Right atrium auricular region (tissue), 2 donors: ENCODE measurements at regions not wholly inside any gene's neighbourhood (a gene's known extent, or its start where the extent isn't known, plus 50 kb on each side); places are given as distances from the start of the nearest gene placed in this dataset.

Experiments used
- DNase-seq: peaks from one replicate; pipeline ENCODE4 v3.0.0-alpha.2; 2019; ENCODE audit warnings: low spot score
- H3K27ac ChIP-seq, 2 donors: fragments of 200-600 bp; sonication (generic); 1 replicate in 1 of 2; 2 replicates in 1 of 2; pipeline ENCODE4 v1.5.1; 2016 to 2019
- H3K27me3 ChIP-seq, 2 donors: fragments of 200-600 bp; sonication (generic); one replicate each; pipeline versions ENCODE4 v1.5.1 to v1.6.0; 2017 to 2019
- H3K36me3 ChIP-seq: fragments of 200-600 bp; sonication (generic); one replicate; pipeline ENCODE4 v1.5.1; 2016
- H3K4me1 ChIP-seq, 2 donors: fragments of 200-600 bp; sonication (generic); one replicate each; pipeline versions ENCODE4 v1.5.1 to v1.6.0; 2017 to 2019
- H3K4me3 ChIP-seq, 2 donors: fragments of 200-600 bp; sonication (generic); 1 replicate in 1 of 2; 2 replicates in 1 of 2; pipeline ENCODE4 v1.5.1; 2017 to 2019; ENCODE audit warnings: mild to moderate bottlenecking in 1 of 2, moderate library complexity in 1 of 2
- H3K9me3 ChIP-seq, 2 donors: fragments of 200-600 bp; sonication (generic); one replicate each; pipeline ENCODE4 v1.5.1; 2019
- CTCF ChIP-seq, 2 donors: fragments of 200-600 bp; sonication (generic); IDR thresholded peaks; one replicate each; pipeline ENCODE4 v1.5.1; 2019; ENCODE audit warnings: antibody characterized with exemption in 2 of 2

GRCh38 chr14:49425921-49426320 is 160.3 kb downstream of the RPS29 start:
- no peak overlapping the region for H3K27ac ChIP-seq
- TF ChIP-seq CTCF (IDR thresholded peaks at IDR 0.05) = no peak
- DNase-seq = no peak
- H3K4me3 ChIP-seq = no peak overlapping the region
- no peaks in the 10 kb centered on the region for H3K4me1 ChIP-seq
- H3K27me3 ChIP-seq = no peaks in the 10 kb centered on the region
- peaks cover 0 to 5% of the 10 kb centered on the region in 2 donors for H3K9me3 ChIP-seq
- H3K36me3 ChIP-seq = no peaks in the 10 kb centered on the region

- DNase-seq = no peak
- Histone ChIP-seq H3K4me1 (no peaks in the 10 kb centered on the region), H3K4me3 (no peak overlapping the region), H3K27ac (no peak overlapping the region), H3K27me3 (no peaks in the 10 kb centered on the region), H3K36me3 (no peaks in the 10 kb centered on the region), H3K9me3 (no peaks in the 10 kb centered on the region)
- no peak for TF ChIP-seq CTCF (IDR thresholded peaks at IDR 0.05)
Measured at GRCh38 chr14:49424436-49425331, 161.5 kb downstream of the RPS29 start.

GRCh38 chr14:49420201-49420600 is 166.0 kb downstream of the RPS29 start:
- Histone ChIP-seq H3K4me3 (no peak overlapping the region), H3K4me1 (no peaks in the 10 kb centered on the region), H3K36me3 (no peaks in the 10 kb centered on the region), H3K9me3 (no peaks in the 10 kb centered on the region), H3K27me3 (no peaks in the 10 kb centered on the region), H3K27ac (no peak overlapping the region)
- no peak for DNase-seq
- TF ChIP-seq CTCF (IDR thresholded peaks at IDR 0.05) = no peak

GRCh38 chr14:49418789-49419188 is 167.4 kb downstream of the RPS29 start:
- H3K36me3 ChIP-seq = no peaks in the 10 kb centered on the region
- no peak overlapping the region for H3K27ac ChIP-seq
- no peak overlapping the region for H3K4me3 ChIP-seq
- TF ChIP-seq CTCF (IDR thresholded peaks at IDR 0.05) = no peak
- no peaks in the 10 kb centered on the region for H3K9me3 ChIP-seq
- H3K27me3 ChIP-seq = no peaks in the 10 kb centered on the region
- no peak for DNase-seq
- no peaks in the 10 kb centered on the region for H3K4me1 ChIP-seq

GRCh38 chr14:49417790-49418189 is 168.4 kb downstream of the RPS29 start:
- no peak for TF ChIP-seq CTCF (IDR thresholded peaks at IDR 0.05)
- H3K9me3 ChIP-seq = no peaks in the 10 kb centered on the region

More at GRCh38 chr14:49417790-49418189, 168.4 kb downstream of the RPS29 start:
- H3K27ac ChIP-seq = no peak overlapping the region
- H3K4me3 ChIP-seq = no peak overlapping the region
- no peak for DNase-seq
- no peaks in the 10 kb centered on the region for H3K4me1 ChIP-seq
- no peaks in the 10 kb centered on the region for H3K27me3 ChIP-seq
- H3K36me3 ChIP-seq = no peaks in the 10 kb centered on the region
